C4-2B (cell line): ENCODE measurements at regions not wholly inside any gene's neighbourhood (a gene's known extent, or its start where the extent isn't known, plus 50 kb on each side); places are given as distances from the start of the nearest gene placed in this dataset.
"Not testable (repeated sequence)": the region's sequence is repeated elsewhere in the genome, so short reads cannot be mapped to it uniquely, and the experiment has no call there.

Source experiments
- H3K27ac ChIP-seq: fragments of 450-650 bp; 2 replicates; pipeline ENCODE4 v1.5.1; 2017
- ZFX ChIP-seq: fragments of 450-650 bp; IDR thresholded peaks from 2 replicates; pipeline ENCODE4 v1.6.1; 2017
- TF ChIP-seq, protein P1 (sequence below): fragments of 450-650 bp; conservative IDR thresholded peaks from 2 replicates; pipeline ENCODE4 v1.5.1; 2017; ENCODE audit warnings: mild to moderate bottlenecking

DNA sequence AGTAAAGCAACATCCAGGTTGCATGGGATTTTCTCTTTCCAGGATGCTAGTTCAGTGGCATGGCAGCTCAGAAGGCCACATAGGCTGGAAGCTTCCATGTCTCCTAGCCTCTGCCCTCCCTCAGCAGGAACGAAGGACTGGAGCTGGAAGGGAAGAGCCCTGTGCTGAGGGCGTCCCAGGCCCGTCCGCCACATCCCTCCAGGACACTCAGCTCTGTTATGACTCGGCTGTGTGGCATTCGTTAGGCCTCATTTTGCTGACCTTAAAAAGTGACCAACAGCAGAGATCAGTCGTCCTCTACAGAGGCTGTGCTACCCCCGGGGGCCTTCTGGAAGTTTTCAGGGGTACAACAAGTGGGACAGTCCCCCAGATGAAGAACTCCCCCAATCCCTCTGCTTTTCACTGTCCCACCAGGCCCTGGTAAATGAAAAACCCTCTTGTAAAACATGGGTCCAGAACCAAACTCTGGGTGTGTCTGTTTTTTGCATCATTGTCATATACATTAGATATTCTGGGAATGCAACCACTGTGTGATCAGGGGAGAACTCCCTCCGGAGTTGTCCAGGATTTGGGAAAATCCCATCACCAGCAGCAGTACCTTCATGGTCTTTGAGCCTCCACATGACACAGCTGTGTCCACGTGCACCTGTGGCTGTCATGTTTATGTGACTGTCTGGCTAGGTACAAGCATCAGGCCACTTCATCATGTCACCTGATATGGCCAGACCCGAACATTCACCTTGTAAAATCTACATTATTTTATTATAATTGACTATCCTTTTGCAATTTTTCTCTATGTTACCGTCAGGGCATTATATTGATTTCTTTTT is 149.9 kb downstream of the OR4M2 start:
- H3K27ac ChIP-seq, result no peak overlapping the region
- TF ChIP-seq ZFX, result no peak
- TF ChIP-seq, protein P1, sequence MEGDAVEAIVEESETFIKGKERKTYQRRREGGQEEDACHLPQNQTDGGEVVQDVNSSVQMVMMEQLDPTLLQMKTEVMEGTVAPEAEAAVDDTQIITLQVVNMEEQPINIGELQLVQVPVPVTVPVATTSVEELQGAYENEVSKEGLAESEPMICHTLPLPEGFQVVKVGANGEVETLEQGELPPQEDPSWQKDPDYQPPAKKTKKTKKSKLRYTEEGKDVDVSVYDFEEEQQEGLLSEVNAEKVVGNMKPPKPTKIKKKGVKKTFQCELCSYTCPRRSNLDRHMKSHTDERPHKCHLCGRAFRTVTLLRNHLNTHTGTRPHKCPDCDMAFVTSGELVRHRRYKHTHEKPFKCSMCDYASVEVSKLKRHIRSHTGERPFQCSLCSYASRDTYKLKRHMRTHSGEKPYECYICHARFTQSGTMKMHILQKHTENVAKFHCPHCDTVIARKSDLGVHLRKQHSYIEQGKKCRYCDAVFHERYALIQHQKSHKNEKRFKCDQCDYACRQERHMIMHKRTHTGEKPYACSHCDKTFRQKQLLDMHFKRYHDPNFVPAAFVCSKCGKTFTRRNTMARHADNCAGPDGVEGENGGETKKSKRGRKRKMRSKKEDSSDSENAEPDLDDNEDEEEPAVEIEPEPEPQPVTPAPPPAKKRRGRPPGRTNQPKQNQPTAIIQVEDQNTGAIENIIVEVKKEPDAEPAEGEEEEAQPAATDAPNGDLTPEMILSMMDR, result no peak

DNA sequence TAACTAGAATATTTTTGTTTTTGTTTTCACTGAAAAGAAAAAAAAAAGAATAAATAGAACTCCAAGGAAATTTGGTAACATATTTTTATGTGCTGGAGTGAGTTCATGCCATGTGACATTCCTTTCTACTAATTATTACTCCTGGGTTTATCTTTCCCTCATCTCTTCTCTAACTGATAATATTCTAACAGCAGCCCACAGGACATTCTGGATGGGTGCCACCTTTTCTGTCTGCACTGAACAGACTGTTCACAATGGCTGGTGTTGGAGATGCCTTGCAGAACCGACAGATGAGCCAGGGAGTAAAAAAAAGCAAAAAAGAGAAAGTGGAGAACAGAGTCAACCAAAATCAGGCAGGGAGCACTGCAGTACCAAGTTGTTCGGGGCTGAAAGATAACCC is 151.3 kb downstream of the OR4M2 start:
- no peak overlapping the region for H3K27ac ChIP-seq
- TF ChIP-seq ZFX, result no peak
- TF ChIP-seq, protein P1, result no peak

DNA sequence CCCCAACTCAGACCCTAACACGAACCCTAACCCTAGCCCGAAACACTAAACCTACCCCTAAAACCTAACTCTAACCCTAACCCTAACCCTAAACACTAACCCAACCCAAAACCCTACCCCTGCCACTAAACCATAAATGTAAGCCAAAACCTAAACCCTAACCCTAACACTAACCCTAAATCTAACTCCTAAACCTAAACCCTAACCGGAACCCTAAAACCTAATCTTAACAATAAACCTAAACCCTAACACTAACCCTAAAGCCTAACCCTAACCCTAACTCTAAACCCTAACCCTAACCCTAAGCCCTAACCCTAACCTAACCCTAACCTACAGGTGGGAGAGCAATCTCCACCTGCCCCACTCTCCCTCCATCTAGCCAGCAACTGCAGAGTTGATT is 152.3 kb downstream of the OR4M2 start:
- H3K27ac ChIP-seq, result no peak overlapping the region
- TF ChIP-seq, protein P1, result no peak
- TF ChIP-seq ZFX, result no peak

DNA sequence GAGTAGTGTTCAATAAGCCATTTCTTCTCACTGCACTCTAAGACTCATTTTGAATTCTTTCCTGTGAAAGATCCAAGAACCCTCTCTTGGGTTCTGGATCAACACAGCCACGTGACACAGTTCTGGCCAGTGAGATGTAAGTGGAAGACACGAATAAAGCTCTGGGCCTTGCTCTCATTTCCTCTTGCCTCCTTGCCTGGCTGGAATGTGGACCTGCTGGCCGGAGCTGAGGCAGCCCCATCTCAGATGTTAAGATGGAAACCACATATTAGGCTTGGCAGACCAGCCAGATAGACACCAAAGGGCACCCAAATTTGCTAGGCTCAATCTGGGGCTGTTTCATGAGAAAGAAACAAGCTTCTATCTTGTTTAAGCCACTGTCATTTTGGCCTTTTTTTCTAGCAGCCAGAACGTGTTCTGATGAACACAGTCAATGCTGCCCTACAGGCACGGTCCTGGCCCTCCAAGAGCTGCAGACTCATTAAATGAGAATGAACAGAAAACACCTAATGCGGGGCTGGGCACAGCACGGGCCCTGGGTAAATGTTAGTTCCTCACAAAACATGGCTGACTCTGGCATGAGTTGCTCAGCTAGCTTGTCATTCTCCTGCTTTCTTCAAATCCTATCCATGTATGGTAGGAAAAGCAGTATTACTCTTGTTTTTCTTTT is 155.1 kb downstream of the OR4M2 start:
- not testable (repeated sequence) for H3K27ac ChIP-seq

DNA sequence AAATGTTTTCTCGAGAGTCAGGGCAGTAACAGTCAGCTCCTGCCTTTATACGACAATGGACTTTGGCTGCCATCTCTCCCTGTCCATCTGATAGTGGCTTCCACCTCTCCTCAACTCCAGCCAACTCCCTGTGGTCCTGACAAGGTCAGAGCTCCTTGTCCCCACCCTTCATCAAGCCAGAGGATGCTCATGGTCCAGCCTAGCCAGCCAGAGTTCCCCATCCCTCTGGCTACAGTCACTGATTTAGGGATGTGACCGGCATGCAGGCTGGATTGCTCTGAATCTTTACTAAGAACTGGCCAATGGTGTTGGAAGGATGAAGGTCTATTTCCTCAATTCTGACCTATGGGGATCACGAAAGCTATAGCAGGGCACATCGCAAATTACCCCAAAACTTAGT is 156.1 kb downstream of the OR4M2 start:
- no peak for TF ChIP-seq ZFX
- TF ChIP-seq, protein P1, result no peak
- no peak overlapping the region for H3K27ac ChIP-seq

DNA sequence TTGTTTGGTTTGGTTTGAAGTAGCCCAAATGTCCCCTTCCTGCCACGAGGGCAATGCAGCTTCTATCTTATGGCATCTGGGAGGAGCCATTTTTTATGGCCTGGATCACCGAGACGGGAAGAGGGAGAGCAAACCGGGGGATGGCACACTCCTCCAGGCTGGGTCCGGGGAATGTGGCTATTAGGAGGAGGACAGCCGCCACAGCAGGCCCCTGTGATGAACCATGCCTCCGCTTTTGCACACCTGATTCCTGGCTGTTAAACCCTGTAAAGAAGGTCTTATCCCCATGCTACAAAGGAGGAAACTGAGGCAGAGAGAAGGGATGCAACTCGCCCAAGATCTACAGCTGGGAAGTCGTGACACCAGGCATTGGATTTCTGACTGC is 157.6 kb downstream of the OR4M2 start:
- no peak overlapping the region for H3K27ac ChIP-seq
- TF ChIP-seq ZFX, result no peak
- TF ChIP-seq, protein P1, result no peak

DNA sequence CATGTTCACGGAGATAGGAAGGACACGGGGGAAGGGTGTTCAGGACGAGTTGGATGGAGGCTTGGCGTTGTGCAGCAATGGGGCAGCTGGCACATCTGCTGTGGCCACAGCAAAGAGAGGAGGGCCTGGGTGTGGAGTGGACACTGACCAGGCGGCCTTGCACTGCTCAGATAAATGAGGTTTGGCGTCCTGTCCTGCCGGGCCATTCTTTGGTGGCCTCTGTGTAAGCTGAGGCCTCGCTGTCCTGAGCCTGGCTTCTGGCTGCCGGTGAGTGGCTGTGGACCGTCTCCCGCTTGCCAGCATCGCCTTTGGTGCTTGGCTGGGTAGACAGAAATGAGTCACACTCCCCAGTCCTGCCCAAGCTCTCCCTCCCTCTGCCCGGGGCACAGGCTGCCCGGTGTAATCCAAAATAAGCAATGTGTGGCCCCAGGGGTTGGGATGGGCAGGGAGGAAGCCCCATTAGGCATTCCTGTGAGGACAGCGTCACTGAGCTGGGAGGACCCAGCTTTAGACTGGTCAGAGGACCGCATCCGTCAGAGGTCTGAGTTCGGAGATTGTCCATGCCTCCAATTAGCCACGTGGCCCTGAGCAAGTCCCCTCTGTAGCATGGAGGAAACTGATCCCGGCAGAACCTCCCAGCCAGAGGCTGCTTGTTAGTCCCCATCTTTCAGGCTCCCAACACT is 158.1 kb downstream of the OR4M2 start:
- not testable (repeated sequence) for H3K27ac ChIP-seq

DNA sequence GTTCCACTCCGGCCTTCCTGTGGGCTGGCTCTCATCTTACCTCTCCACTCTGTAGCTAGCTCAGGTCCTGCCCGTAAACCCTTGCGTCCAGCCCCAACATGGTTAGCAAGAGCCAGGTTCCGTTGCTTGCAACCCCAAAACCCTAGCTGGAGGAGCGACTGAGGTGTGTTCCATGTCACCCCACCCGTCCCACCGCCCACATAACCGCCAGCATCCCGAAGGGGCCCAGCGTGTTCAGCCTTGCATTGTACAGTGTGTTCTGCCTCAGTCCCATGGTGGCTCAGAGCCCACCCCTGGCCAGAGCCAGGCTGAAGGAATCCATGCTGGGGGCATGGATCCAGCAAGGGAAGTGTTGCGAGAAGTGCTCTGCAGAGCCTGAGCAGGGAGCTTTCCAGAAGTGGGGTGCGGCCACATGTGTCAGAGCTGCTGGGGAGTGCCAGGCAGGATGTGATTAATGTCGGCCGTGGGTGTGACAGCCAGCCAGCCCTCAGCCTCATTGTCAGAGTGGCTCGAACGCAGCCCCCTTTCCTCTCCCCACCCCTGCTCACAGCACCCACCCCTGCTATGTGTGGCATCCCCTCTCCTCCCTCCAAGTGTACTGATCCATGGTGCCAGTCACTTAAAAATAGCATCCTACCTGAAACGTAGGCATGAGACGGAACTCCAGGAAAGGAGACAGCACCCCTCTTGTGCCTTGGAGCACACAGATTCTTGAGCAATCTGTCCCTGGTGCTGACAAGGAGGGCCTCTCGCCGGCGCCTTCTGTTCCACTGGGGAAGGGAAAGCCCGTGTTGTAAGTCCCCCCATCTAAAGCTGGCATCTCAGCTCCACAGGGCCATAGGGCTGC is 158.9 kb downstream of the OR4M2 start:
- not testable (repeated sequence) for H3K27ac ChIP-seq
